Nephron progenitor cell (in vitro differentiated cells): ENCODE measurements at regions not wholly inside any gene's neighbourhood (a gene's known extent, or its start where the extent isn't known, plus 50 kb on each side); places are given as distances from the start of the nearest gene placed in this dataset.

Experiments used
- DNase-seq: peaks from one replicate; pipeline ENCODE4 v3.0.0; 2021
- H3K27ac Mint-ChIP-seq: 2 replicates; pipeline ENCODE4 v1.8.0; 2021; ENCODE audit warnings: mild to moderate bottlenecking, moderate library complexity, mixed read lengths
- H3K27me3 Mint-ChIP-seq: 2 replicates; pipeline ENCODE4 v1.8.0; 2021; ENCODE audit warnings: mild to moderate bottlenecking, low read depth, mixed read lengths; ENCODE audit not compliant: poor library complexity
- H3K36me3 Mint-ChIP-seq: 2 replicates; pipeline ENCODE4 v1.8.0; 2021; ENCODE audit warnings: low read depth, mixed read lengths
- H3K4me1 Mint-ChIP-seq: 2 replicates; pipeline ENCODE4 v1.8.0; 2021; ENCODE audit warnings: mixed read lengths
- H3K4me3 Mint-ChIP-seq: 2 replicates; pipeline ENCODE4 v1.8.0; 2021; ENCODE audit warnings: mild to moderate bottlenecking, moderate library complexity, mixed read lengths
- H3K9me3 Mint-ChIP-seq: 2 replicates; pipeline ENCODE4 v1.8.0; 2021; ENCODE audit warnings: mild to moderate bottlenecking, moderate library complexity, mixed read lengths
- TF ChIP-seq, protein P1 (sequence below): fragments of 200-600 bp; sonication (generic); IDR thresholded peaks from 2 replicates; pipeline ENCODE4 v1.5.0; 2021; ENCODE audit warnings: antibody characterized with exemption

DNA sequence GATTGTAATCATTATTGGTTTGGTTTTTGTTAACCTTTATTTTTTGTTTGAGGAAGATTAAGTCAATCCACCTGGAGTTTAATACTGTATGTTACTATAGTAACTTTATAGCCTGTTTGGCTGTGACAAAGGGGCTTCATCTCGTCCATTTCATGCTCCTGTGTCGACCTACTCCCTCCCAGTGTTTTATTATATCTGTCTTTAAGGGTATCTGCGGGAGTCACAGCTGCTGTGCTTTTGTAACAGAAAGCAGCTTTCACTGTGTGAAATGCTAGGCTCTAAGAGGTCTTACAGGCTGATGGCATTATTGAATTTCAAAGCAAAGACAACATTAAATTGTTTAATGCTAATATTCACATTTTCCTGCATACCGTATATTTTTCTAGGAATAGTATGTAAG, 698.0 kb upstream of the POU3F2 start:
- Mint-ChIP-seq H3K9me3 (peaks cover 10% of the 10 kb centered on the region), H3K36me3 (peaks cover 5% of the 10 kb centered on the region), H3K4me1 (peaks cover 39% of the 10 kb centered on the region), H3K27me3 (no peaks in the 10 kb centered on the region), H3K4me3 (no peak overlapping the region), H3K27ac (peak overlapping the region; percentile 87)
- TF ChIP-seq, protein P1, sequence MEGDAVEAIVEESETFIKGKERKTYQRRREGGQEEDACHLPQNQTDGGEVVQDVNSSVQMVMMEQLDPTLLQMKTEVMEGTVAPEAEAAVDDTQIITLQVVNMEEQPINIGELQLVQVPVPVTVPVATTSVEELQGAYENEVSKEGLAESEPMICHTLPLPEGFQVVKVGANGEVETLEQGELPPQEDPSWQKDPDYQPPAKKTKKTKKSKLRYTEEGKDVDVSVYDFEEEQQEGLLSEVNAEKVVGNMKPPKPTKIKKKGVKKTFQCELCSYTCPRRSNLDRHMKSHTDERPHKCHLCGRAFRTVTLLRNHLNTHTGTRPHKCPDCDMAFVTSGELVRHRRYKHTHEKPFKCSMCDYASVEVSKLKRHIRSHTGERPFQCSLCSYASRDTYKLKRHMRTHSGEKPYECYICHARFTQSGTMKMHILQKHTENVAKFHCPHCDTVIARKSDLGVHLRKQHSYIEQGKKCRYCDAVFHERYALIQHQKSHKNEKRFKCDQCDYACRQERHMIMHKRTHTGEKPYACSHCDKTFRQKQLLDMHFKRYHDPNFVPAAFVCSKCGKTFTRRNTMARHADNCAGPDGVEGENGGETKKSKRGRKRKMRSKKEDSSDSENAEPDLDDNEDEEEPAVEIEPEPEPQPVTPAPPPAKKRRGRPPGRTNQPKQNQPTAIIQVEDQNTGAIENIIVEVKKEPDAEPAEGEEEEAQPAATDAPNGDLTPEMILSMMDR, result no peak
- no peak for DNase-seq

DNA sequence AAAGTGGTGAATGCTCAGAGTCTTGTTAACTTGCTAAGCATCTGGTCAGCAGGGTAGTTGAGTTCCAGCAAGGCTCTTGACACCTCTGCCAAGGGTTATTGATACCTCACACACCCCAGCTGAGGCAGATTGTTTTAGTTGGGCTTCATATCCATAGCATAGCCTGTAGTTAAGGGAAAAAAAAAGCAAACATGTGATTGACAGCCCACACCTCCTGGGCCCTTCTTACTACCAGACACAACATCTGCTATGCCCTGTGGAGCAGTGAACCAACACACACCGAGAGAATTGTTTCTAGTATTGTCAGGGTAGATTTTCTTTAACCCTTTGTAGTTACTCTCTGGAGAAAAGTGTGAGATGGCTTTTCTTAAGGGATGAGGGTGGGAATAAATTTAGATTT, 697.0 kb upstream of the POU3F2 start:
- peaks cover 39% of the 10 kb centered on the region for H3K4me1 Mint-ChIP-seq
- TF ChIP-seq, protein P1, result no peak
- no peak for DNase-seq
- H3K27ac Mint-ChIP-seq, result peak overlapping the region; percentile 72
- H3K36me3 Mint-ChIP-seq, result peaks cover 14% of the 10 kb centered on the region
- H3K4me3 Mint-ChIP-seq, result peak overlapping the region; percentile 11
- no peaks in the 10 kb centered on the region for H3K27me3 Mint-ChIP-seq
- H3K9me3 Mint-ChIP-seq, result peaks cover 20% of the 10 kb centered on the region

DNA sequence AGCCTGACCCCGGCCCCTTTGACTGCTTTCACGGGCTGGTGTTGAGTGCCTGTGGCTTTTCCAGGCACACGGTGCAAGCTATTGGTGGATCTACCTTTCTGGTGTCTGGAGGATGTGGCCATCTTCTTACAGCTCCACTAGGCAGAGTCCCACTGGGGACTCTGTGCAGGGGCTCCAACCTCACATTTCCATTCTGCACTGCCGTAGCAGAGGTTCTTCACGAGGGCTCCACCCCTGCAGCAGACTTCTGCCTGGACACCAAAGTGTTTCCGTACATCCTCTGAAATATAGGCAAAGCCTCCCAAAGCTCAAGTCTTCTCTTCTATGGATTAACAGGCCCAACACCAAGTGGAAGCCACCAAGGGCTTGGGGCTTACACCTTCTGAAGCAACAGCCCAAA, 691.5 kb upstream of the POU3F2 start:
- no peak for DNase-seq
- Mint-ChIP-seq H3K4me1 (peaks cover 6% of the 10 kb centered on the region), H3K27me3 (no peaks in the 10 kb centered on the region), H3K4me3 (no peak overlapping the region), H3K27ac (no peak overlapping the region), H3K9me3 (peaks cover 44% of the 10 kb centered on the region), H3K36me3 (peaks cover 29% of the 10 kb centered on the region)
- TF ChIP-seq, protein P1, result no peak

DNA sequence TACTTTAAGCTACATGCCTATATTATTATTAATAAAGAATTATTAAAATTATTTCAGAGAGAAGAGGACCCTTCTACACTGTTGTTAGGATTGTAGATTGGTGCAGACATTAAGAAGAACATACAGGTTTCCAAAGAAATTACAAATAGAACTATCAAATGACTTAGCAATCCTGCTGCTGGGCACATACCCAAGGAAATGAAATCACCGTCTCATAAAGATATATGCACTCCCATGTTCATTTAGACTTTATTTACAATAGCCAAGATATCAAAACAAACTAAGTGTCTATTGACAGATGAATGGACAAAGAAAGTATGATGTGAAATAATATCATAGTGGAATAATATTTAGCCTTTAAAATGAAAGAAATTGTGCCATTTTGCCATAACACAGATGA, 687.7 kb upstream of the POU3F2 start:
- peaks cover 22% of the 10 kb centered on the region for H3K36me3 Mint-ChIP-seq
- TF ChIP-seq, protein P1, result no peak
- H3K27me3 Mint-ChIP-seq, result no peaks in the 10 kb centered on the region
- H3K4me3 Mint-ChIP-seq, result no peak overlapping the region
- peaks cover 35% of the 10 kb centered on the region for H3K9me3 Mint-ChIP-seq
- no peak for DNase-seq
- no peak overlapping the region for H3K27ac Mint-ChIP-seq
- H3K4me1 Mint-ChIP-seq, result no peaks in the 10 kb centered on the region

DNA sequence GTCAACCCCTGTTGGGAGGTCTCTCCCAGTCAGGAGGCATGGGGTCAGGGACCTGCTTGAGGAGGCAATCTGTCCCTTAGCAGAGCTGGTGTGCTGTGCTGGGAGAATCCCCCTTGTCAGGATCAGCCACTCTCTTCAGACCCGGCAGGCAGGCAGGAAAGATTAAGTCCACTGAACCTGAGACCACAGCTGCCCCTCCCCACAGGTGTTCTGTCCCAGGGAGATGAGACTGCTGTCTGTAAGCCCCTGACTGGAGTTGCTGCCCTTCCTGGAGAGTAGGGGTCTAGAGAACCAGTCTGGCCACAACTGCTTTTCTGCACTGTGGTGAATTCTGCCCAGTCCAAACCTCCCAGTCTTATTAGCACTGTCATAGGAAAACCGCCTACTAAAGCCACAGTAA, 677.8 kb upstream of the POU3F2 start:
- TF ChIP-seq, protein P1, result no peak
- no peaks in the 10 kb centered on the region for H3K4me1 Mint-ChIP-seq
- no peaks in the 10 kb centered on the region for H3K27me3 Mint-ChIP-seq
- no peaks in the 10 kb centered on the region for H3K36me3 Mint-ChIP-seq
- H3K9me3 Mint-ChIP-seq, result peaks cover 8% of the 10 kb centered on the region
- DNase-seq, result no peak
- no peak overlapping the region for H3K27ac Mint-ChIP-seq
- no peak overlapping the region for H3K4me3 Mint-ChIP-seq

DNA sequence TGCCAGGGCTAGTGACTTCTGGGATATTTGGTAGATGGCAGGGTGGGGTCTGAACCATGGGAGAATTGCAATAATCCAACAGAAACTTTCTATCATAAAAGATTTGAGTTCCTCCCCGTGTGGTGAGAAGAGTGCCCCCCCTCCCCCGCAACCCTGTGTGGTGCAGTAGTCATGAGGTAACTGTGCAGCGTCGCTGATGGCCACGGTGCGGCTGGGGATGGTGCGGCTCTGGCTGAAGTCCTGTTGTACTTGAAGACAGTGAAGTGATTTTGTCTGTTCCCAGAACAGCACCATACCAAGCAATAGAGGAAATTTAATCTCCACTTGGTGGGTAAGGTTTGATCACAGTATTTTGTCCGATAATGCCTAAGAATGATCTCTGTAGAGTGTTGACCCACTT, 654.8 kb upstream of the POU3F2 start:
- DNase-seq, result no peak
- Mint-ChIP-seq H3K4me1 (no peaks in the 10 kb centered on the region), H3K36me3 (no peaks in the 10 kb centered on the region), H3K27ac (no peak overlapping the region), H3K27me3 (no peaks in the 10 kb centered on the region), H3K9me3 (peaks cover 21% of the 10 kb centered on the region), H3K4me3 (no peak overlapping the region)
- TF ChIP-seq, protein P1, result no peak
